CD14-positive monocyte (primary cell): ENCODE measurements at regions not wholly inside any gene's neighbourhood (a gene's known extent, or its start where the extent isn't known, plus 50 kb on each side); places are given as distances from the start of the nearest gene placed in this dataset.
A peak's percentile ranks its signal among the peaks of the same experiment; 100 is the strongest.

Experiments used
- DNase-seq, 3 donors: peaks; one replicate each; pipeline ENCODE4 v3.0.0-alpha.2; 2011 to 2022
- H2AFZ ChIP-seq: 2 replicates; pipeline ENCODE4 v1.6.0; 2012; ENCODE audit warnings: mild to moderate bottlenecking, low read depth, low read length, inconsistent platforms; ENCODE audit not compliant: insufficient read depth, poor library complexity, severe bottlenecking
- H3K27ac ChIP-seq, 2 donors: 1 replicate in 1 of 2; 2 replicates in 1 of 2; pipeline ENCODE4 v1.5.1; 2012 to 2013; ENCODE audit warnings: low read length in 2 of 2, control low read depth in 1 of 2, inconsistent platforms in 1 of 2, low read depth in 1 of 2, mild to moderate bottlenecking in 1 of 2
- H3K27me3 ChIP-seq, 2 donors: one replicate each; pipeline versions ENCODE4 v1.6.0 to v1.6.1; 2011 to 2013; ENCODE audit warnings: low read length in 2 of 2; ENCODE audit not compliant: control insufficient read depth in 2 of 2, insufficient read depth in 2 of 2
- H3K36me3 ChIP-seq, 2 donors: replicated peaks in 1 of 2; 1 replicate in 1 of 2; 2 replicates in 1 of 2; pipeline versions ENCODE4 v1.5.1 to v1.6.1; 2012 to 2013; ENCODE audit warnings: low read length in 2 of 2, control low read depth in 1 of 2, inconsistent platforms in 1 of 2, mild to moderate bottlenecking in 1 of 2; ENCODE audit not compliant: insufficient read depth in 2 of 2, control insufficient read depth in 1 of 2
- H3K4me1 ChIP-seq, 2 donors: 1 replicate in 1 of 2; 2 replicates in 1 of 2; pipeline versions ENCODE4 v1.5.1 to v1.6.1; 2012 to 2013; ENCODE audit warnings: low read length in 2 of 2, control low read depth in 1 of 2, inconsistent platforms in 1 of 2, mild to moderate bottlenecking in 1 of 2, moderate library complexity in 1 of 2; ENCODE audit not compliant: insufficient read depth in 2 of 2, control insufficient read depth in 1 of 2
- H3K4me2 ChIP-seq: replicated peaks from 2 replicates; pipeline ENCODE3; 2012; ENCODE audit warnings: low read length, moderate library complexity, mild to moderate bottlenecking; ENCODE audit not compliant: poor library complexity, severe bottlenecking; ENCODE audit errors: extremely low read depth
- H3K4me3 ChIP-seq, 3 experiments: fragments of 200-600 bp in 1 of 3; sonication (generic) in 1 of 3; replicated peaks in 1 of 3; 1 replicate in 2 of 3; 2 replicates in 1 of 3; pipeline ENCODE4 v1.5.1; 2011 to 2013; ENCODE audit warnings: low read length in 3 of 3, mild to moderate bottlenecking in 3 of 3, control low read depth in 2 of 3, low read depth in 2 of 3, inconsistent platforms in 1 of 3, moderate library complexity in 1 of 3
- H3K79me2 ChIP-seq: 2 replicates; pipeline ENCODE4 v1.6.0; 2012; ENCODE audit warnings: mild to moderate bottlenecking, control low read depth, inconsistent platforms, low read length, moderate library complexity; ENCODE audit not compliant: insufficient read depth
- H3K9ac ChIP-seq: 2 replicates; pipeline ENCODE4 v1.6.0; 2017; ENCODE audit warnings: low read length, mild to moderate bottlenecking; ENCODE audit not compliant: insufficient read depth, poor library complexity, severe bottlenecking
- H3K9me3 ChIP-seq, 2 donors: replicated peaks in 1 of 2; 1 replicate in 1 of 2; 2 replicates in 1 of 2; pipeline versions ENCODE4 v1.5.1 to v1.6.1; 2012 to 2013; ENCODE audit warnings: low read length in 2 of 2, control low read depth in 1 of 2; ENCODE audit not compliant: control insufficient read depth in 1 of 2, insufficient read depth in 1 of 2
- H4K20me1 ChIP-seq: 2 replicates; pipeline ENCODE4 v1.6.0; 2012; ENCODE audit warnings: mild to moderate bottlenecking, low read length, control low read depth, moderate library complexity; ENCODE audit not compliant: insufficient read depth
- H3K27ac Mint-ChIP-seq, 7 donors: one replicate each; pipeline ENCODE4 v1.8.0; 2020; ENCODE audit warnings: mild to moderate bottlenecking in 7 of 7, mixed read lengths in 7 of 7, moderate library complexity in 6 of 7, inconsistent platforms in 2 of 7
- H3K27me3 Mint-ChIP-seq, 3 donors: one replicate each; pipeline ENCODE4 v1.8.0; 2021 to 2022; ENCODE audit warnings: low read depth in 3 of 3, mild to moderate bottlenecking in 3 of 3, mixed read lengths in 3 of 3, moderate library complexity in 3 of 3, inconsistent platforms in 1 of 3
- H3K36me3 Mint-ChIP-seq, 2 donors: one replicate each; pipeline ENCODE4 v1.8.0; 2020; ENCODE audit warnings: mixed read lengths in 2 of 2, inconsistent platforms in 1 of 2, mild to moderate bottlenecking in 1 of 2
- H3K4me1 Mint-ChIP-seq: one replicate; pipeline ENCODE4 v1.8.0; 2020; ENCODE audit warnings: mild to moderate bottlenecking, mixed read lengths
- H3K4me3 Mint-ChIP-seq, 2 donors: one replicate each; pipeline ENCODE4 v1.8.0; 2020; ENCODE audit warnings: mild to moderate bottlenecking in 2 of 2, mixed read lengths in 2 of 2, moderate library complexity in 1 of 2
- H3K9me3 Mint-ChIP-seq, 7 donors: one replicate each; pipeline ENCODE4 v1.8.0; 2020 to 2022; ENCODE audit warnings: mixed read lengths in 7 of 7, mild to moderate bottlenecking in 6 of 7, moderate library complexity in 6 of 7, inconsistent platforms in 2 of 7
- WGBS: methylation state at CpG from one replicate; pipeline ENCODE4 v1.1.5; 2013; ENCODE audit warnings: missing lambda C conversion rate; ENCODE audit not compliant: insufficient coverage; 5-methylcytosine and 5-hydroxymethylcytosine counted together
- intact Hi-C, 2 donors: fragments of 100-400 bp; cut with micrococcal nuclease; formaldehyde crosslinking; loops; one replicate each; pipeline versions ENCODE4 v1.15.0 to v1.15.1; 2023
- TF ChIP-seq, protein P1 (sequence below): fragments of 200-600 bp; IDR thresholded peaks from one replicate; pipeline ENCODE4 v1.8.0; 2022; ENCODE audit warnings: antibody characterized with exemption, mild to moderate bottlenecking

DNA sequence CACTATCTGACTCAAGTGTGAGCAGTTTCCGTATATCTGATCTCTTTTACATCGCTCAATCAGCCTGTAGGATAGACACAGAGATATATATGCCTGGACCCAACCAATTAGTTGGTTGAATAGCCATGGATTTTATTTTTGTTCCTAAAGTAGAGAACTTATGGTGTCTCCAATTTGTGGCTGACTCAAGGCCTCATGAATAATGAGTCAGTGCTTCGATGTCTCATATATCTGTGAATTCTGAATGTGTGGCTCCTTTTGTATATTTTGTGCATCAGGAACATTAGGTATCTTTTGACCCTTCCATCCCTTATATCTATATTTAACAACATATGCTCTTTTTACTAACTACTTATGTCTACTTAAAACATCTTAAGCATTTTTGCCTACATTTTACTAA lies 64.5 kb downstream of the OR2B2 start:
- Histone ChIP-seq H3K79me2 (no peaks in the 10 kb centered on the region), H3K4me3 (no peak overlapping the region), H3K36me3 (no peaks in the 10 kb centered on the region), H3K4me2 (no peak overlapping the region), H4K20me1 (no peaks in the 10 kb centered on the region), H3K9me3 (no peaks in the 10 kb centered on the region), H3K9ac (no peak overlapping the region), H2AFZ (no peak overlapping the region), H3K4me1 (no peaks in the 10 kb centered on the region), H3K27ac (no peak overlapping the region), H3K27me3 (no peaks in the 10 kb centered on the region)
- Mint-ChIP-seq H3K27me3 (peaks cover 0 to 3% (median 0%) of the 10 kb centered on the region in 3 donors), H3K36me3 (peaks cover 0 to 3% of the 10 kb centered on the region in 2 donors), H3K27ac (no peak overlapping the region), H3K9me3 (peaks cover 0 to 1% (median 0%) of the 10 kb centered on the region in 7 donors), H3K4me1 (no peaks in the 10 kb centered on the region), H3K4me3 (no peak overlapping the region)
- WGBS, result 93% methylated on average over 2 of the region's 3 CpGs
- TF ChIP-seq, protein P1, sequence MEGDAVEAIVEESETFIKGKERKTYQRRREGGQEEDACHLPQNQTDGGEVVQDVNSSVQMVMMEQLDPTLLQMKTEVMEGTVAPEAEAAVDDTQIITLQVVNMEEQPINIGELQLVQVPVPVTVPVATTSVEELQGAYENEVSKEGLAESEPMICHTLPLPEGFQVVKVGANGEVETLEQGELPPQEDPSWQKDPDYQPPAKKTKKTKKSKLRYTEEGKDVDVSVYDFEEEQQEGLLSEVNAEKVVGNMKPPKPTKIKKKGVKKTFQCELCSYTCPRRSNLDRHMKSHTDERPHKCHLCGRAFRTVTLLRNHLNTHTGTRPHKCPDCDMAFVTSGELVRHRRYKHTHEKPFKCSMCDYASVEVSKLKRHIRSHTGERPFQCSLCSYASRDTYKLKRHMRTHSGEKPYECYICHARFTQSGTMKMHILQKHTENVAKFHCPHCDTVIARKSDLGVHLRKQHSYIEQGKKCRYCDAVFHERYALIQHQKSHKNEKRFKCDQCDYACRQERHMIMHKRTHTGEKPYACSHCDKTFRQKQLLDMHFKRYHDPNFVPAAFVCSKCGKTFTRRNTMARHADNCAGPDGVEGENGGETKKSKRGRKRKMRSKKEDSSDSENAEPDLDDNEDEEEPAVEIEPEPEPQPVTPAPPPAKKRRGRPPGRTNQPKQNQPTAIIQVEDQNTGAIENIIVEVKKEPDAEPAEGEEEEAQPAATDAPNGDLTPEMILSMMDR, result no peak
- DNase-seq, result no peak
- intact Hi-C loops, result no loop called here

DNA sequence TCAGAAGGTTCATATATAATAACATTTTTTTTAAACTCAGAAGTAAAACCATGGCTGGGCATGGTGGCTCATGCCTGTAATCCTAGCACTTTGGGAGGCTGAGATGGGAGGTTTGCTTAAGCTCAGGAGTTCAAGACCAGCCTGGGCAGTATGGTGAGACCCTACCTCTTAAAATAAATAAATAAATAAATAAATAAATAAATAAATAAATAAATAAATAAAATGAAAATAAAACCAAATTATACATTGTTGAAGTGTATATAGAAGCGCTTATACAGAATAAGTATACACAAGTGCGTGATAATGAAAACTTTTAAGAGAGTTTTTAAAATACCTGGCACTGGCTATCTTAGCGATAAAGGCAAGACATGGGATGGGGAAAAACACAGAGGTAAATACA lies 71.6 kb downstream of the OR2B2 start:
- Histone ChIP-seq H3K79me2 (peaks cover 8% of the 10 kb centered on the region), H3K9me3 (no peaks in the 10 kb centered on the region), H3K36me3 (no peaks in the 10 kb centered on the region), H3K4me2 (no peak overlapping the region), H3K4me3 (peak overlapping the region in 1 of 3 experiments; percentile 77), H4K20me1 (no peaks in the 10 kb centered on the region), H3K27ac (no peak overlapping the region), H3K9ac (no peak overlapping the region), H2AFZ (no peak overlapping the region), H3K4me1 (peaks cover 33 to 45% of the 10 kb centered on the region in 2 donors), H3K27me3 (no peaks in the 10 kb centered on the region)
- H3K27me3 Mint-ChIP-seq, result no peaks in the 10 kb centered on the region
- peaks cover 0 to 3% of the 10 kb centered on the region in 2 donors for H3K36me3 Mint-ChIP-seq
- intact Hi-C loops, result no loop called here
- TF ChIP-seq, protein P1, result no peak
- no peaks in the 10 kb centered on the region for H3K9me3 Mint-ChIP-seq
- DNase-seq, result no peak
- no peak overlapping the region for H3K27ac Mint-ChIP-seq
- H3K4me3 Mint-ChIP-seq, result no peak overlapping the region
- WGBS, result no CpG with 5 or more reads among the region's 3 CpGs
- peaks cover 14% of the 10 kb centered on the region for H3K4me1 Mint-ChIP-seq
